HG02884 (cell line): ENCODE measurements at regions not wholly inside any gene's neighbourhood (a gene's known extent, or its start where the extent isn't known, plus 50 kb on each side); places are given as distances from the start of the nearest gene placed in this dataset.
"Not testable (repeated sequence)": the region's sequence is repeated elsewhere in the genome, so short reads cannot be mapped to it uniquely, and the experiment has no call there.

Experiments used
- ATAC-seq: cut with Tn5 transposase; IDR thresholded peaks from one replicate; pipeline ENCODE4 v1.9.1; 2021; ENCODE audit warnings: mild to moderate bottlenecking, moderate library complexity; ENCODE audit not compliant: unreplicated experiment

DNA sequence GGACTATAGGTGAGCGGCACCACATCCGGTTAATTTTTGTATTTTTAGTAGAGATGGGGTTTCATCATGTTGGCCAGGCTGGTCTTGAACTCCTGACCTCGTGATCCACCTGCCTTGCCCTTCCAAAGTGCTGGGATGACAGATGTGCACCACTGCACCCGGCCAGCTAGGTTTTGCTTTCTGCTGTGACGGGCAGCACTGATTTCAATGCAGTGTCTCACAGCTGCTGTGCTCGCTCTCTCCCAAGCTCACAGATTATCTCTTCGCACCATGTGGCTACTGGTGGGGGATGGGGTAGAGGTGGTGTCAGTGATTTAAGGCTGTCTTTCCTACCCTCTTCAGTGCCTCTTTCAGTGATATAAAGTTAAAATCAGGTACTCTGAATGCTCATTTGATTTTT is 909.1 kb downstream of the TRHDE start:
- no peak for ATAC-seq

- ATAC-seq: no peak
Measured at GRCh38 chr12:73185403-73185802, 913.2 kb downstream of the TRHDE start.

DNA sequence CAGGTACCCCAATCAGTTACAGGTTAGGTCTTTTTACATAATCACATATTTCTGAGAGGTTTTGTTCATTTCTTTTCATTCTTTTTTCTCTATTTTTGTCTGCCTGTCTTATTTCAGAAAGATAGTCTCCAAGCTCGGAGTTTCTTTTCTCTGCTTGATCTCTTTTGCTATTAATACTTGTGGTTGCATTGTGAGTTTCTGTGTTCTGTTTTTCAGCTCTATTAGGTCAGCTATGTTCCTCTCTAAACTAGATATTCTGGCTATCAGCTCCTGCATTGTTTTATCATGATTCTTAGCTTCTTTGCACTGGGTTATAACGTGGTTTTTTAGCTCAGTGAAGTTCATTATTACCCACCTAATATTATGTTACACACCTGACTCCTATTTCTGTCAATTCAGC is 914.1 kb downstream of the TRHDE start:
- ATAC-seq: no peak

DNA sequence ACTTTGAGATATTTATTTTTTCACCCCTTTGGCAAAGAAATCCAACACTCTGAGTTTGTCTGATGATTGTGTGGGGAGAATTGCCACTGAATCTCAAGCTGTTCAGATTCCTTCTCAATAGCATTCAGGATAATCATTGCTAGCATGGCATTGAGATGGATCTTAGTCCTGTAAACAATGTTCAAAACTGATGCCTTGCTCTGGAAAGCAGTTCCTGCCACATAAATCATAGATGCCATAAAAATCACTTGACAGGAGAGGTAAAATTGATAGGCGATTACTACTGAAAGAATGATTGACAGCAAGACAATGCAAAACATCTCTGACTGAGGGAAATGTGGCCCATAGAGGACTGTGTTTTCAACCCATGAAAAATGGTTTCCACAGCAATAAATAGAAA is 915.6 kb downstream of the TRHDE start:
- ATAC-seq: no peak

DNA sequence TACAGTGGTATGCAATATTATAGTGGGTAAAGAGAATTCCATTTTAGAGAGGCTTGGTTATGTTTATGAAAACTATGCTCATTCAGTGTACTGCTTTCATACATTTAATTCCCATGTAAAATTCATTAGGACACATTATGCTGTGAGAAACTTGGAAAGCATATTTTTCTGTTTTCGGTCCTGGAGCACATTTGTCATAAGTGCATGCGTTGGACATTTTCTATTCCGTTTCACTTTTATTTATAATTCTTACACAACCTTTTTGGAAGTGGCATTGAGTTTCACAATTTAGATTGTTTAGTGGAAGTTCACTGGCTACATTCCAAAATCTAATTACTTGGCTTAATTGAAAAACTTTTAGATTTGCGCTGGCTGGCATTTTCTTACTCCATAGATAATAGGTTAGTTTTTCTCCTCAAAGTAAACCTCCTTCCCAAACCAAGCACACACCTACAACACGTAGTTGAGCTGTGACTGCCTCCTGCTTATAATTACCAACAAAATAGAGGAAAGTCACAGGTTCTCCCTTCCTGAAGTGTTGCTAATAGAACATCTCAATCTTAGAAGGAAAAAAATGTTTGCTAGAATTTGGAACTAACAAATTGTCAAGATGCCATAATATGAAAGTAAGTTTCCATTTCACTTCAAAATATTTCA is 938.5 kb downstream of the TRHDE start:
- no peak for ATAC-seq

GRCh38 chr12:73220951-73221350 is 948.8 kb downstream of the TRHDE start:
- ATAC-seq: no peak

DNA sequence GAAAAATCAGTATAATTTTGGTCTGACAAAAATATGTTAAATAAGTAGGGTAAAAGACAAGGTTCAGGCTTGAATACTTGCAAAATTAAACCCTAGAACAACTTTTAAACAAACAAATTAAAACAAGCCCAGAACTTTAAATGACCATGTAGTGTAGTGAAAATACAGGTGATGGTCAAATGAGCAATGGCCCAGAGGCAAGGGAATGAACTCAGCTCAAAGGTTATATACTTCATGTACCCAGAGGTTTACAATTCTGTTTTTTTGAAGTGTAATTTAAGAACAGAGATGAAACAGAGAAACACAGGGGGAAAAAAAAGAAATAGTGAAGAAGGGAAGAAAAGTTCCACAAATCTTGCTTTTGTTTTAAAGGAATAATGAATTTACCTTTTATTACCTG is 949.2 kb downstream of the TRHDE start:
- ATAC-seq: no peak

GRCh38 chr12:73221836-73222235 is 949.7 kb downstream of the TRHDE start:
- ATAC-seq: no peak

DNA sequence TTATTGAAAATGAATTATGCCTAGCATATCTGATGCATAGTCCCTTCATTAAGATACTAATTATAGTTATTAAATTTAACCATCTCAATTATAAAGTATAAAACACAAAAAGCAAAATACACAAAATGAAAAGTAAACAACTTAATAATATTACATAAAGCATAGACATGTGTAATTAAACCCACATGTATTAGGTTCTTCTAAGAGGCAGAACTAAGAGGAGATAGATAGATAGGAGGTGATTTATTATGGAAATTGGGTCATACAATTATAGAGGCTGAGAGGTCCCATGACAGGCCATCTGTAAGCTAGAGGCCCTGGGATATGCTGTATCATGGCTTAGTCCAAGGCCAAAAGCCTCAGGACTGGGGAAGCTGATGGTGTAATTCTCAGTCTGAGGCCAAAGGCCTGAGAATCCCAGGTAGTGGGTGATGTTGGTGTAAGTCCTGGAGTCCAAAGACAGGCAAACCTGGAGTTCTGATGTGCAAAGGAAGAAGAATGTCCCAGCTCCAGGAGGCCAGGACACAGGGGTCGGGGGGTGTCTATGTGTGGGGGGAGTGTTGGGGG is 953.3 kb downstream of the TRHDE start:
- no peak for ATAC-seq

DNA sequence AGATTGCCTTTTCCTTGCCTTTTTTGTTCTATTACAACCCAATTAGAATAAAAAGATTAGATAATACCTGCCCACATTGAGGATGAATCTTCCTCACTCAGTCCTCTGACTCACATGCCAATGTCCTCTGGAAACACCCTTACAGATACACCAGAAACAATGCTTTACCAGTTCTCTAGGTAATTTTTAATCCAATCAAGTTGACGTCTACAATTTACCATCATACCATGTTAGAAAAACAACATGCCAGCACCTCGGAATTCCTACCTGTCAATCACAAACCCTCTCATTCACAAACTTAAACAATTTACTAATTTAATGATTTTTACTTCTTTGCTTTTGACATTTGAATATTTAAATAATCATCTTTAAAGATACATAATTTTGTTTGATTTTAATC is 953.8 kb downstream of the TRHDE start:
- no peak for ATAC-seq

- ATAC-seq: no peak
Measured at GRCh38 chr12:73226593-73226992, 954.4 kb downstream of the TRHDE start.

GRCh38 chr12:73228828-73229227 is 956.7 kb downstream of the TRHDE start:
- ATAC-seq: not testable (repeated sequence)

- ATAC-seq: no peak
Measured at GRCh38 chr12:73235387-73235786, 963.2 kb downstream of the TRHDE start.

GRCh38 chr12:73240110-73240509 is 967.9 kb downstream of the TRHDE start:
- no peak for ATAC-seq

GRCh38 chr12:73262788-73263381 is 990.7 kb downstream of the TRHDE start:
- no peak for ATAC-seq

GRCh38 chr12:73266206-73266605 is 994.0 kb downstream of the TRHDE start:
- no peak for ATAC-seq

GRCh38 chr12:73274976-73275375 is 1002.8 kb downstream of the TRHDE start:
- ATAC-seq: no peak

GRCh38 chr12:73277971-73278370 is 1005.8 kb downstream of the TRHDE start:
- no peak for ATAC-seq

GRCh38 chr12:73301530-73301929 is 1029.4 kb downstream of the TRHDE start:
- no peak for ATAC-seq

DNA sequence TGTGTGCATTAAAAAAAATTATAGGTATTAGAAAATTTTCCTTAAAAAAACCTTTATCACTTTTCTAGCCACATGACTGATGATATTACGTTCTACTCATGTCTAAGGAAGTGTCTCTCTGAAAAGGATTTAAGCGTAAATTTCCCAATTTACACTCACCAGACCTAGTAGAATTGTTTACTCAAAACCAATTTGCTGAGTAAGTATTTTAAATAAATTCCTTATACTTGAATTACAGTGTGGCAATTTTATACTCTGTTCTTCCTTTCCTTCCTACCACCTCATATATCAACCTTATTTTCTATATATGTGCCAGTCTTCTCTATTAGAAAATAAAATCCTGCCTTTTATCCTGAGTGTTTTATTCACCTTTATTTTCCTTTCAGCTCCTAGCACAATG is 1035.1 kb downstream of the TRHDE start:
- no peak for ATAC-seq

GRCh38 chr12:73308079-73308478 is 1035.9 kb downstream of the TRHDE start:
- no peak for ATAC-seq

DNA sequence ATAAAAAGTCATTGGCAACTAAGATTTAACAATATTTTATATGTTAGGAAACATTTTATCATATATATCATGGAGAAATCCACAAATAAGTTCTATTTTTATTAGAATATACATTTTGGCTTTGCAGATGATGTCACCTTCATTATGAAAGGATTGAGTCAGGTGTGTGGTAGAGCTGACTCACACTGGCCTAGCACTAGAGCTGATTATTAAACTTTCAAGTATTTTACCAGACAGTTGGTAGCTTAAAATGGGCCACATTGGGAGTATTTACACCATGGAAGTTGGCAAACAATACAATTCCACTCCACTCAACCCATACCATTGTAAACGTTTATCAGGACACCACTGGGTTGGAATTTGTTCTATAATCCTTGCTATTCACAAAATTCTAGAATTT is 1036.6 kb downstream of the TRHDE start:
- no peak for ATAC-seq

DNA sequence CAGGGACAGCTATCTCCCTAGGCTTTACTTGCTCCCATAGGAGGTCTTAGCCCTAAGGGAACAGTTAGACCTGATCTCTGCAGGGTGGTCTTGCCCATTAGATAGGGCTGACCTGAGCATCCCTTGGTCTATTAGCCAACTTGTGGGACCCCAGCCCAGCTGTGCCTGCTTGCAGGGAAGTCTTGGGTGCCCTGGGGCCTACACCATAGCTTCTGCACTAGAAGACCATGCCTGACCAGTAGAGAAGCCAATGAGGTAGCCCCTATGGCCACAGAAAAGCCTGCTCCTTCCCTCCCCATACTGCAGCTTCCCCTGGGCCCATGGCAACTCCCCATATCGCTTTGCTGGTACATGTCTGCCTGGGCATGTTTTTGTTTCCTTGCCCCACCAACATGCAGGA is 1049.1 kb downstream of the TRHDE start:
- no peak for ATAC-seq
